K562 (cell line): ENCODE measurements at regions not wholly inside any gene's neighbourhood (a gene's known extent, or its start where the extent isn't known, plus 50 kb on each side); places are given as distances from the start of the nearest gene placed in this dataset.
A peak's percentile ranks its signal among the peaks of the same experiment; 100 is the strongest.

Source experiments
- DEAF1 ChIP-seq: fragments of 450-650 bp; formaldehyde crosslinking; IDR thresholded peaks from 2 replicates; pipeline ENCODE4 v1.4.0; 2020; ENCODE audit warnings: mild to moderate bottlenecking, moderate library complexity
- MGA ChIP-seq: fragments of 450-650 bp; IDR thresholded peaks from 2 replicates; pipeline ENCODE4 v1.6.1; 2016; ENCODE audit warnings: mild to moderate bottlenecking, moderate library complexity
- RCOR1 ChIP-seq, 2 experiments: IDR thresholded peaks; 2 replicates each; pipeline ENCODE4 v1.6.1; 2012; ENCODE audit warnings: low read depth in 2 of 2, low read length in 2 of 2, borderline replicate concordance in 1 of 2, improper control_type of control experiment in 1 of 2
- SMAD3 ChIP-seq: fragments of 450-650 bp; formaldehyde crosslinking; conservative IDR thresholded peaks from 2 replicates; pipeline ENCODE4 v1.4.0; 2020; ENCODE audit warnings: mild to moderate bottlenecking
- ZBED1 ChIP-seq: IDR thresholded peaks from 2 replicates; pipeline ENCODE4 v1.6.1; 2014
- ZFP36 ChIP-seq: fragments of 150-350 bp; IDR thresholded peaks from 2 replicates; pipeline ENCODE4 v1.6.1; 2018; ENCODE audit warnings: low read length, low read depth; ENCODE audit not compliant: partially characterized antibody
- ZNF12 ChIP-seq: sonication (generic); formaldehyde crosslinking; IDR thresholded peaks from 2 replicates; pipeline ENCODE4 v1.4.0; 2020; ENCODE audit warnings: mild to moderate bottlenecking, missing genetic modification reagents
- ZNF124 ChIP-seq: sonication (generic); formaldehyde crosslinking; IDR thresholded peaks from 2 replicates; pipeline ENCODE4 v1.8.1; 2022; ENCODE audit warnings: missing genetic modification reagents
- ZNF766 ChIP-seq: fragments of 200-800 bp; sonication (Bioruptor generic); conservative IDR thresholded peaks from 2 replicates; pipeline ENCODE4 v1.6.1; 2016; ENCODE audit warnings: missing genetic modification characterization, missing compliant biosample characterization
- ZNF785 ChIP-seq: fragments of 250-450 bp; sonication (Bioruptor Pico); IDR thresholded peaks from 2 replicates; pipeline ENCODE4 v1.4.0; 2020; ENCODE audit warnings: mild to moderate bottlenecking
- TF ChIP-seq, protein P1 (sequence below): IDR thresholded peaks from 2 replicates; pipeline ENCODE4 v1.6.1; 2014; ENCODE audit warnings: antibody characterized with exemption
- TF ChIP-seq, protein P2 (sequence below): sonication (generic); formaldehyde crosslinking; IDR thresholded peaks from 2 replicates; pipeline ENCODE4 v1.5.0; 2020; ENCODE audit warnings: missing genetic modification reagents
- TF ChIP-seq, protein P3 (sequence below): sonication (generic); formaldehyde crosslinking; IDR thresholded peaks from 2 replicates; pipeline ENCODE4 v1.8.0; 2022; ENCODE audit warnings: missing genetic modification reagents, mild to moderate bottlenecking, moderate library complexity, borderline replicate concordance

GRCh38 chr16:79757163-79757562, 156.6 kb upstream of the MAF start (continued):
- TF ChIP-seq, protein P1, sequence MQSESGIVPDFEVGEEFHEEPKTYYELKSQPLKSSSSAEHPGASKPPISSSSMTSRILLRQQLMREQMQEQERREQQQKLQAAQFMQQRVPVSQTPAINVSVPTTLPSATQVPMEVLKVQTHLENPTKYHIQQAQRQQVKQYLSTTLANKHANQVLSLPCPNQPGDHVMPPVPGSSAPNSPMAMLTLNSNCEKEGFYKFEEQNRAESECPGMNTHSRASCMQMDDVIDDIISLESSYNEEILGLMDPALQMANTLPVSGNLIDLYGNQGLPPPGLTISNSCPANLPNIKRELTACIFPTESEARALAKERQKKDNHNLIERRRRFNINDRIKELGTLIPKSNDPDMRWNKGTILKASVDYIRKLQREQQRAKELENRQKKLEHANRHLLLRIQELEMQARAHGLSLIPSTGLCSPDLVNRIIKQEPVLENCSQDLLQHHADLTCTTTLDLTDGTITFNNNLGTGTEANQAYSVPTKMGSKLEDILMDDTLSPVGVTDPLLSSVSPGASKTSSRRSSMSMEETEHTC: peak; percentile 68; the same call in 1 of the 2 replicates
- no peak for TF ChIP-seq ZNF785 (CRISPR knock-in tag)
- TF ChIP-seq, protein P2, sequence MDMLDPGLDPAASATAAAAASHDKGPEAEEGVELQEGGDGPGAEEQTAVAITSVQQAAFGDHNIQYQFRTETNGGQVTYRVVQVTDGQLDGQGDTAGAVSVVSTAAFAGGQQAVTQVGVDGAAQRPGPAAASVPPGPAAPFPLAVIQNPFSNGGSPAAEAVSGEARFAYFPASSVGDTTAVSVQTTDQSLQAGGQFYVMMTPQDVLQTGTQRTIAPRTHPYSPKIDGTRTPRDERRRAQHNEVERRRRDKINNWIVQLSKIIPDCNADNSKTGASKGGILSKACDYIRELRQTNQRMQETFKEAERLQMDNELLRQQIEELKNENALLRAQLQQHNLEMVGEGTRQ (CRISPR knock-in tag): peak; percentile 68
- TF ChIP-seq ZNF766 (CRISPR knock-in tag): peak; percentile 100
- TF ChIP-seq, protein P3, sequence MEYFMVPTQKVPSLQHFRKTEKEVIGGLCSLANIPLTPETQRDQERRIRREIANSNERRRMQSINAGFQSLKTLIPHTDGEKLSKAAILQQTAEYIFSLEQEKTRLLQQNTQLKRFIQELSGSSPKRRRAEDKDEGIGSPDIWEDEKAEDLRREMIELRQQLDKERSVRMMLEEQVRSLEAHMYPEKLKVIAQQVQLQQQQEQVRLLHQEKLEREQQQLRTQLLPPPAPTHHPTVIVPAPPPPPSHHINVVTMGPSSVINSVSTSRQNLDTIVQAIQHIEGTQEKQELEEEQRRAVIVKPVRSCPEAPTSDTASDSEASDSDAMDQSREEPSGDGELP (CRISPR knock-in tag): peak; percentile 61
- TF ChIP-seq ZFP36: no peak
- no peak for TF ChIP-seq ZNF12
- TF ChIP-seq RCOR1 (IDR thresholded peaks at IDR 0.05; ENCODE audit: borderline replicate concordance in 1 of 2, low read depth in 2 of 2, low read length in 2 of 2): peak in 1 of 2 experiments; percentile 70; a peak in 2 of 4 replicates
- TF ChIP-seq DEAF1: peak; percentile 55
- no peak for TF ChIP-seq ZBED1
- TF ChIP-seq SMAD3 (CRISPR knock-in tag): 0 out of 2 replicates have a peak, but pooled peaks have one; percentile 33
- peak; percentile 67 for TF ChIP-seq MGA
- TF ChIP-seq ZNF124: no peak
